Fibroblast of the aortic adventitia (primary cell): ENCODE measurements at regions not wholly inside any gene's neighbourhood (a gene's known extent, or its start where the extent isn't known, plus 50 kb on each side); places are given as distances from the start of the nearest gene placed in this dataset. TPM values are rescaled to one million over a fixed set of nuclear protein-coding genes. Genes with fewer than 3 reads are reported as not detected.

Experiments
- DNase-seq: peaks from one replicate; pipeline ENCODE4 v3.0.0-alpha.2; 2010; ENCODE audit warnings: low read depth
- H3K4me3 ChIP-seq: 2 replicates; pipeline ENCODE4 v1.5.1; 2011; ENCODE audit warnings: low read depth, mild to moderate bottlenecking, control low read depth, low read length, moderate library complexity
- small RNA-seq: library from RNA; depleted of rRNA; stranded (forward); fragments of <200 nt; gene quantifications from one replicate; pipeline ENCODE3, GENCODE V24; 2012
- TF ChIP-seq, protein P1 (sequence below): IDR thresholded peaks from 2 replicates; pipeline ENCODE4 v1.5.1; 2011; ENCODE audit warnings: mild to moderate bottlenecking, low read length, control low read depth, inconsistent platforms; ENCODE audit not compliant: insufficient read depth

DNA sequence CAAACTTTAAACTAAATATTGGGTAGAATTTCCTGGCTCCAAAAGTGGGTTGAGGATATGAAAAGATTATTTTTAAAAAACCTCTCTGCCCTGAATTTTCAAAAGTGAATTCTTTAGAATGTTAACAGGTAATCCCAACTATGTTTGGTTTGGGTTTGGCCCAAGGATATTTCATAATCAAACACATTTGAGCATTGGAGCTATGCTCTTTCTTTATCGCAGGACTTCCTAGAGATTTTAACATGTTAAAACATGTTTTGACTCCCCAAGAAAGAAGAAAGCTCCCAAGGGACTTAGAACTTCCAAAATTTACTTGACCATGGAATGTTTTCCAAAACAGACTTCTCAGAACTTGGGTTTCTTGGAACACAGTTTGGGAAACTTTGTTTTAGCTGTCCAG is 75.6 kb upstream of the SYNPR start:
- no peak overlapping the region for H3K4me3 ChIP-seq
- peak; percentile 8 for DNase-seq
- TF ChIP-seq, protein P1, sequence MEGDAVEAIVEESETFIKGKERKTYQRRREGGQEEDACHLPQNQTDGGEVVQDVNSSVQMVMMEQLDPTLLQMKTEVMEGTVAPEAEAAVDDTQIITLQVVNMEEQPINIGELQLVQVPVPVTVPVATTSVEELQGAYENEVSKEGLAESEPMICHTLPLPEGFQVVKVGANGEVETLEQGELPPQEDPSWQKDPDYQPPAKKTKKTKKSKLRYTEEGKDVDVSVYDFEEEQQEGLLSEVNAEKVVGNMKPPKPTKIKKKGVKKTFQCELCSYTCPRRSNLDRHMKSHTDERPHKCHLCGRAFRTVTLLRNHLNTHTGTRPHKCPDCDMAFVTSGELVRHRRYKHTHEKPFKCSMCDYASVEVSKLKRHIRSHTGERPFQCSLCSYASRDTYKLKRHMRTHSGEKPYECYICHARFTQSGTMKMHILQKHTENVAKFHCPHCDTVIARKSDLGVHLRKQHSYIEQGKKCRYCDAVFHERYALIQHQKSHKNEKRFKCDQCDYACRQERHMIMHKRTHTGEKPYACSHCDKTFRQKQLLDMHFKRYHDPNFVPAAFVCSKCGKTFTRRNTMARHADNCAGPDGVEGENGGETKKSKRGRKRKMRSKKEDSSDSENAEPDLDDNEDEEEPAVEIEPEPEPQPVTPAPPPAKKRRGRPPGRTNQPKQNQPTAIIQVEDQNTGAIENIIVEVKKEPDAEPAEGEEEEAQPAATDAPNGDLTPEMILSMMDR = no peak

DNA sequence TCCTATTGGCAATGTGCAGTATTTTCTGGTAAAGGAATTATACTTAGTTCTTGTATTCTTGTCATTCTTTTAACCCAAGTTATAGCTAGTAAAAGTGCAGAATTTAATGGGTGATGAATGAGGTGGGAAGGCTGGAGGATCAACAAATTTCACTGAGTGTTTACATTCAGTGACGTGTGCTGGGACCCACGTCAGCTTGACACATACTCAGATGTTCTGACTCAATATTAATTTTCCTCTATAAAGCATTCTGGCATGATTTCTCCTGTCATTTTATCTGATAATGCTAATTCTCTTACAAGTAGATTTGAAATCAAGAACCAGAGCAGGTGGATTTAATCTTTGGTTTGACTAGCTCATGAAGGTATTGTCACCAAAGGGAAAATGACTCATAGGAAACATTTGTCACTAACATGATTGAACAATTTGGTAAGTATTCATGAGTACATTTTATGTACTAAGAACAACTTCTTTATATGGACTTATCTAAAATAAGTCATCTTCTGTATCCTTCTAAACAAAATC is 71.0 kb upstream of the SYNPR start:
- peak; percentile 32 for DNase-seq

DNA sequence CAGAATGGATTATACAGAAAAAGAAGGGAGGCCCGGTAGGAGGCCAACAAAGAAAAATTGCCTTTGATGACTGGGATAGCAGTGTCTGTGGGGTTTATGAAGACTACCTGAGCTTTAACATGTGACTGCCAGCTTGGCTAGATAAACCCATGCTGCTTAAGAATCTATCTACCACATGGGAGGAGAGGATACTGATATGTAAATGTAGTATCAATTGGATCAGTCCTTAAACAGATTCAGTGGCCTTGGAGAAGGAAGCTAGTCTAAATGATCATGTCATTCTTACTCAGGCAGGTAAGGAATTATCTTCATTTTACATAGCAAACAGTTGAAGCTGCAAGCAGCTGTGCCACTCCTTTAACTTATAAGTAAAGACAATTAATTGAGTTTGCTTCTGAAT is 50.0 kb upstream of the SYNPR start:
- no peak for DNase-seq
- TF ChIP-seq, protein P1 = no peak
- no peak overlapping the region for H3K4me3 ChIP-seq

More for the DNA sequence above, 71.0 kb upstream of the SYNPR start:
- TF ChIP-seq, protein P1 = no peak
- H3K4me3 ChIP-seq = no peak overlapping the region

Small RNA genes lying in the stretch of these regions (small RNA-seq; reads per million reads assigned to genes)
- gene UBL5P3 = not detected
